ENCODE measurements at regions not wholly inside any gene's neighbourhood (a gene's known extent, or its start where the extent isn't known, plus 50 kb on each side); places are given as distances from the start of the nearest gene placed in this dataset.

- Mint-ChIP-seq H3K27ac (no peak overlapping the region), H3K27me3 (no peaks in the 10 kb centered on the region), H3K36me3 (peaks cover 2% of the 10 kb centered on the region), H3K4me1 (no peaks in the 10 kb centered on the region), H3K4me3 (no peak overlapping the region), H3K9me3 (peaks cover 0 to 9% (median 3%) of the 10 kb centered on the region in 3 donors)
Measured at GRCh38 chr20:55258559-55258958, 746.8 kb downstream of the CBLN4 start.

GRCh38 chr20:55255016-55255415, 750.3 kb downstream of the CBLN4 start:
- Mint-ChIP-seq H3K9me3 (peaks cover 0 to 7% (median 0%) of the 10 kb centered on the region in 3 donors), H3K36me3 (peaks cover 2% of the 10 kb centered on the region), H3K4me1 (no peaks in the 10 kb centered on the region), H3K27me3 (no peaks in the 10 kb centered on the region), H3K27ac (no peak overlapping the region), H3K4me3 (no peak overlapping the region)

- H3K4me1 Mint-ChIP-seq = no peaks in the 10 kb centered on the region
- no peak overlapping the region for H3K27ac Mint-ChIP-seq
- no peak overlapping the region for H3K4me3 Mint-ChIP-seq
- peaks cover 2% of the 10 kb centered on the region for H3K36me3 Mint-ChIP-seq
- H3K9me3 Mint-ChIP-seq = peaks cover 0 to 10% (median 1%) of the 10 kb centered on the region in 3 donors
- H3K27me3 Mint-ChIP-seq = no peaks in the 10 kb centered on the region
Measured at GRCh38 chr20:55253781-55254180, 751.5 kb downstream of the CBLN4 start.

GRCh38 chr20:55252521-55252920, 752.8 kb downstream of the CBLN4 start:
- Mint-ChIP-seq H3K4me3 (no peak overlapping the region), H3K27ac (no peak overlapping the region), H3K27me3 (no peaks in the 10 kb centered on the region), H3K36me3 (peaks cover 2% of the 10 kb centered on the region), H3K4me1 (no peaks in the 10 kb centered on the region), H3K9me3 (peaks cover 0 to 10% (median 1%) of the 10 kb centered on the region in 3 donors)

GRCh38 chr20:55251170-55251569, 754.1 kb downstream of the CBLN4 start:
- no peak overlapping the region for H3K27ac Mint-ChIP-seq
- H3K9me3 Mint-ChIP-seq = peaks cover 0 to 14% (median 1%) of the 10 kb centered on the region in 3 donors
- H3K4me1 Mint-ChIP-seq = no peaks in the 10 kb centered on the region
- H3K36me3 Mint-ChIP-seq = peaks cover 2% of the 10 kb centered on the region
- H3K27me3 Mint-ChIP-seq = no peaks in the 10 kb centered on the region
- H3K4me3 Mint-ChIP-seq = no peak overlapping the region

GRCh38 chr20:55242853-55243252, 762.5 kb downstream of the CBLN4 start:
- Mint-ChIP-seq H3K27me3 (no peaks in the 10 kb centered on the region), H3K27ac (no peak overlapping the region), H3K36me3 (peaks cover 2% of the 10 kb centered on the region), H3K9me3 (peaks cover 1 to 9% (median 2%) of the 10 kb centered on the region in 3 donors), H3K4me3 (no peak overlapping the region), H3K4me1 (no peaks in the 10 kb centered on the region)

GRCh38 chr20:55239269-55239668, 763.9 kb downstream of the DOK5 start:
- no peaks in the 10 kb centered on the region for H3K4me1 Mint-ChIP-seq
- no peaks in the 10 kb centered on the region for H3K36me3 Mint-ChIP-seq
- H3K4me3 Mint-ChIP-seq = no peak overlapping the region
- peaks cover 2 to 8% (median 3%) of the 10 kb centered on the region in 3 donors for H3K9me3 Mint-ChIP-seq
- H3K27me3 Mint-ChIP-seq = no peaks in the 10 kb centered on the region
- H3K27ac Mint-ChIP-seq = no peak overlapping the region

- peaks cover 2 to 7% (median 7%) of the 10 kb centered on the region in 3 donors for H3K9me3 Mint-ChIP-seq
- H3K27ac Mint-ChIP-seq = no peak overlapping the region
- H3K4me1 Mint-ChIP-seq = no peaks in the 10 kb centered on the region
- no peaks in the 10 kb centered on the region for H3K36me3 Mint-ChIP-seq
- no peak overlapping the region for H3K4me3 Mint-ChIP-seq
- no peaks in the 10 kb centered on the region for H3K27me3 Mint-ChIP-seq
Measured at GRCh38 chr20:55232647-55233046, 757.3 kb downstream of the DOK5 start.

GRCh38 chr20:55229451-55229850, 754.1 kb downstream of the DOK5 start:
- no peak overlapping the region for H3K27ac Mint-ChIP-seq
- peaks cover 6 to 11% (median 8%) of the 10 kb centered on the region in 3 donors for H3K9me3 Mint-ChIP-seq
- no peaks in the 10 kb centered on the region for H3K27me3 Mint-ChIP-seq
- H3K4me3 Mint-ChIP-seq = no peak overlapping the region
- H3K36me3 Mint-ChIP-seq = no peaks in the 10 kb centered on the region
- H3K4me1 Mint-ChIP-seq = no peaks in the 10 kb centered on the region

GRCh38 chr20:55216525-55217242, 741.3 kb downstream of the DOK5 start:
- H3K27me3 Mint-ChIP-seq = no peaks in the 10 kb centered on the region
- no peak overlapping the region for H3K27ac Mint-ChIP-seq
- peaks cover 1% of the 10 kb centered on the region for H3K36me3 Mint-ChIP-seq
- no peaks in the 10 kb centered on the region for H3K4me1 Mint-ChIP-seq
- no peak overlapping the region for H3K4me3 Mint-ChIP-seq
- H3K9me3 Mint-ChIP-seq = peaks cover 2 to 36% (median 2%) of the 10 kb centered on the region in 3 donors

GRCh38 chr20:55213653-55214052, 738.3 kb downstream of the DOK5 start:
- Mint-ChIP-seq H3K9me3 (peaks cover under 1 to 34% (median 6%) of the 10 kb centered on the region in 3 donors), H3K36me3 (peaks cover 1% of the 10 kb centered on the region), H3K27ac (no peak overlapping the region), H3K27me3 (no peaks in the 10 kb centered on the region), H3K4me1 (no peaks in the 10 kb centered on the region), H3K4me3 (no peak overlapping the region)

- peaks cover 1% of the 10 kb centered on the region for H3K36me3 Mint-ChIP-seq
- no peak overlapping the region for H3K4me3 Mint-ChIP-seq
- H3K27ac Mint-ChIP-seq = no peak overlapping the region
- H3K27me3 Mint-ChIP-seq = no peaks in the 10 kb centered on the region
- H3K4me1 Mint-ChIP-seq = no peaks in the 10 kb centered on the region
- H3K9me3 Mint-ChIP-seq = peaks cover 2 to 19% (median 6%) of the 10 kb centered on the region in 3 donors
Measured at GRCh38 chr20:55211481-55211880, 736.1 kb downstream of the DOK5 start.

- Mint-ChIP-seq H3K4me3 (no peak overlapping the region), H3K27ac (no peak overlapping the region), H3K9me3 (peaks cover 6 to 22% (median 13%) of the 10 kb centered on the region in 3 donors), H3K27me3 (no peaks in the 10 kb centered on the region), H3K4me1 (no peaks in the 10 kb centered on the region), H3K36me3 (no peaks in the 10 kb centered on the region)
Measured at GRCh38 chr20:55205665-55206064, 730.3 kb downstream of the DOK5 start.

- Mint-ChIP-seq H3K27ac (no peak overlapping the region), H3K9me3 (peaks cover 2 to 9% (median 7%) of the 10 kb centered on the region in 3 donors), H3K4me3 (no peak overlapping the region), H3K27me3 (no peaks in the 10 kb centered on the region), H3K36me3 (no peaks in the 10 kb centered on the region), H3K4me1 (no peaks in the 10 kb centered on the region)
Measured at GRCh38 chr20:55200317-55200716, 724.9 kb downstream of the DOK5 start.

GRCh38 chr20:55194947-55195346, 719.6 kb downstream of the DOK5 start:
- Mint-ChIP-seq H3K36me3 (no peaks in the 10 kb centered on the region), H3K4me1 (no peaks in the 10 kb centered on the region), H3K4me3 (no peak overlapping the region), H3K27ac (no peak overlapping the region), H3K9me3 (peaks cover 2 to 11% (median 4%) of the 10 kb centered on the region in 3 donors), H3K27me3 (no peaks in the 10 kb centered on the region)

GRCh38 chr20:55186228-55186627, 710.8 kb downstream of the DOK5 start:
- Mint-ChIP-seq H3K4me1 (no peaks in the 10 kb centered on the region), H3K9me3 (peaks cover 0 to 16% (median 7%) of the 10 kb centered on the region in 3 donors), H3K4me3 (no peak overlapping the region), H3K27ac (no peak overlapping the region), H3K36me3 (no peaks in the 10 kb centered on the region), H3K27me3 (no peaks in the 10 kb centered on the region)
